Loucy (cell line): ENCODE measurements at regions not wholly inside any gene's neighbourhood (a gene's known extent, or its start where the extent isn't known, plus 50 kb on each side); places are given as distances from the start of the nearest gene placed in this dataset.

ENCODE experiments used
- H2AFZ ChIP-seq: fragments of 200-600 bp; sonication (generic); 2 replicates; pipeline ENCODE4 v1.6.0; 2016; ENCODE audit warnings: antibody characterized with exemption, mild to moderate bottlenecking, low read length, moderate library complexity
- H3F3A ChIP-seq: fragments of 200-600 bp; 2 replicates; pipeline ENCODE4 v1.6.0; 2016; ENCODE audit warnings: antibody characterized with exemption, low read depth, mild to moderate bottlenecking
- H3K27me3 ChIP-seq: fragments of 200-600 bp; sonication (generic); 2 replicates; pipeline ENCODE4 v1.6.1; 2014; ENCODE audit warnings: low read length, mild to moderate bottlenecking; ENCODE audit not compliant: insufficient read depth, poor library complexity, severe bottlenecking
- H3K36me3 ChIP-seq: fragments of 200-600 bp; sonication (generic); 2 replicates; pipeline ENCODE4 v1.6.1; 2016; ENCODE audit warnings: low read length; ENCODE audit not compliant: insufficient read depth
- H3K4me1 ChIP-seq: fragments of 200-600 bp; sonication (generic); 2 replicates; pipeline ENCODE4 v1.5.1; 2014; ENCODE audit warnings: low read length, mild to moderate bottlenecking; ENCODE audit not compliant: insufficient read depth, poor library complexity, severe bottlenecking
- H3K4me2 ChIP-seq: fragments of 200-600 bp; sonication (generic); 2 replicates; pipeline ENCODE4 v1.6.0; 2014; ENCODE audit warnings: antibody characterized with exemption, low read length, low read depth, mild to moderate bottlenecking; ENCODE audit not compliant: poor library complexity, severe bottlenecking
- H3K4me3 ChIP-seq: fragments of 200-600 bp; sonication (generic); 2 replicates; pipeline ENCODE4 v1.5.1; 2014; ENCODE audit warnings: low read length, mild to moderate bottlenecking, mixed read lengths; ENCODE audit not compliant: poor library complexity, severe bottlenecking
- H3K79me2 ChIP-seq: fragments of 200-600 bp; sonication (generic); 2 replicates; pipeline ENCODE4 v1.6.1; 2014; ENCODE audit warnings: low read length; ENCODE audit not compliant: insufficient read depth
- H3K9ac ChIP-seq: fragments of 200-600 bp; sonication (generic); 2 replicates; pipeline ENCODE4 v1.6.0; 2014; ENCODE audit warnings: mild to moderate bottlenecking, low read depth, low read length, moderate library complexity; ENCODE audit not compliant: poor library complexity, severe bottlenecking
- H3K9me2 ChIP-seq: fragments of 200-600 bp; sonication (generic); replicated peaks from 2 replicates; pipeline ENCODE4 v1.6.1; 2016; ENCODE audit warnings: low read depth, low read length, mixed read lengths
- H3K9me3 ChIP-seq: fragments of 200-600 bp; sonication (generic); 2 replicates; pipeline ENCODE4 v1.6.1; 2014; ENCODE audit warnings: mild to moderate bottlenecking, antibody characterized with exemption, low read length, low read depth; ENCODE audit not compliant: insufficient read depth
- H4K20me1 ChIP-seq: fragments of 200-600 bp; sonication (generic); 2 replicates; pipeline ENCODE4 v1.6.0; 2014; ENCODE audit warnings: antibody characterized with exemption, low read length, mild to moderate bottlenecking; ENCODE audit not compliant: insufficient read depth, poor library complexity, severe bottlenecking
- EZH2phosphoT487 ChIP-seq: fragments of 200-600 bp; IDR thresholded peaks from 2 replicates; pipeline ENCODE4 v1.6.1; 2018; ENCODE audit warnings: antibody characterized with exemption, mild to moderate bottlenecking, moderate library complexity, borderline replicate concordance
- TF ChIP-seq, protein P1 (sequence below): fragments of 200-600 bp; sonication (generic); conservative IDR thresholded peaks from 2 replicates; pipeline ENCODE4 v1.5.1; 2014; ENCODE audit warnings: mild to moderate bottlenecking, antibody characterized with exemption, low read length

DNA sequence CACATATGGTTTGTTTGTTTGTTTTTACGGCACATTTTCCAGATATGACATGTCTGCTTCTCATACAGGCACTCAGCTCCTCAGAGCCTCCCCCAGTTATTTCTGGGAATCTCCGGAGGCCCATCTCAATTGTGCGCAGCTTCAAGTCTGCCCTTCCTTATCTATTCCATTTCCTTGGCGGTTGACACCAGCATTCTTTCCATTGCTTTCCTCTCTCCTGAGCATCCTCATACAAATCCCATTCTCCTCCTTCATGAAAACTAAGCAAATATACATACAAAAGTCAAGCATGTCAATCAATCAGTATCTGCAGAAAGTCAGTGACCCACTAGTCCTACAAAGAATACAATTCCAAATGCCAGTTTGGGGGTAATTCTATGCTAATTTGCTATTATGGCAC lies 166.7 kb downstream of the SQOR start:
- TF ChIP-seq EZH2phosphoT487 = no peak
- no peaks in the 10 kb centered on the region for H3K79me2 ChIP-seq
- no peak overlapping the region for H2AFZ ChIP-seq
- no peaks in the 10 kb centered on the region for H3F3A ChIP-seq
- no peak overlapping the region for H3K4me2 ChIP-seq
- no peak overlapping the region for H3K4me3 ChIP-seq
- no peaks in the 10 kb centered on the region for H3K9me2 ChIP-seq
- no peak overlapping the region for H3K9ac ChIP-seq
- H3K36me3 ChIP-seq = no peaks in the 10 kb centered on the region
- no peaks in the 10 kb centered on the region for H4K20me1 ChIP-seq
- H3K27me3 ChIP-seq = no peaks in the 10 kb centered on the region
- no peaks in the 10 kb centered on the region for H3K4me1 ChIP-seq
- no peaks in the 10 kb centered on the region for H3K9me3 ChIP-seq

DNA sequence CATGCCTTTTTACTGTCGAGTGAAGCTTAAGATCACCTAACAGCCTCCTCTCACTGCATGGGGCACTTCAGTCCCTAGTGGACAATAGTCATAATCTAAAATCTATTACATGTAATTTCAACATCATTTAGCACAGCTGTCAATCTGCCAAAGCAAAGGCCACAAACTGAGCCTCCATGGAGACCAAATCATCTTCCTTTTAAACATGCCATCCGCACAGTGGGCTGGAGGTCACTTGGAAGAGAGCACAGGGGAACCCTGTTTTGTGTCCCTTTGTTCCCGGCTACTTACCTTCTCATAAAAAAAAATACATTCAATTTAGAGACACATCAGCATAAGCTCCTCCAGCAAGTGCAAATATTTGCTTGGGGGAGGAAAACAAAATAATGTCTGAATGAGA lies 167.3 kb downstream of the SQOR start:
- Histone ChIP-seq H3K4me1 (no peaks in the 10 kb centered on the region), H3K36me3 (no peaks in the 10 kb centered on the region), H3K9ac (no peak overlapping the region), H2AFZ (no peak overlapping the region), H3K9me3 (no peaks in the 10 kb centered on the region), H3K9me2 (no peaks in the 10 kb centered on the region), H3K4me2 (no peak overlapping the region), H4K20me1 (no peaks in the 10 kb centered on the region), H3K4me3 (no peak overlapping the region), H3K27me3 (no peaks in the 10 kb centered on the region), H3F3A (no peaks in the 10 kb centered on the region), H3K79me2 (no peaks in the 10 kb centered on the region)
- TF ChIP-seq, protein P1, sequence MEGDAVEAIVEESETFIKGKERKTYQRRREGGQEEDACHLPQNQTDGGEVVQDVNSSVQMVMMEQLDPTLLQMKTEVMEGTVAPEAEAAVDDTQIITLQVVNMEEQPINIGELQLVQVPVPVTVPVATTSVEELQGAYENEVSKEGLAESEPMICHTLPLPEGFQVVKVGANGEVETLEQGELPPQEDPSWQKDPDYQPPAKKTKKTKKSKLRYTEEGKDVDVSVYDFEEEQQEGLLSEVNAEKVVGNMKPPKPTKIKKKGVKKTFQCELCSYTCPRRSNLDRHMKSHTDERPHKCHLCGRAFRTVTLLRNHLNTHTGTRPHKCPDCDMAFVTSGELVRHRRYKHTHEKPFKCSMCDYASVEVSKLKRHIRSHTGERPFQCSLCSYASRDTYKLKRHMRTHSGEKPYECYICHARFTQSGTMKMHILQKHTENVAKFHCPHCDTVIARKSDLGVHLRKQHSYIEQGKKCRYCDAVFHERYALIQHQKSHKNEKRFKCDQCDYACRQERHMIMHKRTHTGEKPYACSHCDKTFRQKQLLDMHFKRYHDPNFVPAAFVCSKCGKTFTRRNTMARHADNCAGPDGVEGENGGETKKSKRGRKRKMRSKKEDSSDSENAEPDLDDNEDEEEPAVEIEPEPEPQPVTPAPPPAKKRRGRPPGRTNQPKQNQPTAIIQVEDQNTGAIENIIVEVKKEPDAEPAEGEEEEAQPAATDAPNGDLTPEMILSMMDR = no peak
- no peak for TF ChIP-seq EZH2phosphoT487

DNA sequence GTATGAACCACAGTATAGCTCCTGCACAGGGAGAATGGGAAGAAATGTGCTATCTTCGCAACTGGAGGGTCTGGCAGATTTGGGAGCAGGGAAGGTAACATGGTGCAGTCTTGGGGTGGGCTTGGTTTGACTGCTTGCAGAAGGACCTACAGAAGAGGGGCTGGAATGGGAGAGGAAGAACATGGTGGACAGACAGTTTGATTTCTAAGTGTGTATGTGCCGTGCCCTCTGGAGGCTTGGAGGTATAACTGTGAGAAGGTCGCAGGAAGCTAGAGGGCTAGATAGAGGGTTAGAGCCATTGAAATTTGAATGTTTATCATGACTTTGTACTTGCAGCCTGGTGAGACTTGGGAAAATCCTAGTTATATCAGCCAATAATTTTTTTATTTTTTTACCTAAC lies 169.2 kb downstream of the SQOR start:
- no peak overlapping the region for H3K9ac ChIP-seq
- H3K27me3 ChIP-seq = no peaks in the 10 kb centered on the region

DNA sequence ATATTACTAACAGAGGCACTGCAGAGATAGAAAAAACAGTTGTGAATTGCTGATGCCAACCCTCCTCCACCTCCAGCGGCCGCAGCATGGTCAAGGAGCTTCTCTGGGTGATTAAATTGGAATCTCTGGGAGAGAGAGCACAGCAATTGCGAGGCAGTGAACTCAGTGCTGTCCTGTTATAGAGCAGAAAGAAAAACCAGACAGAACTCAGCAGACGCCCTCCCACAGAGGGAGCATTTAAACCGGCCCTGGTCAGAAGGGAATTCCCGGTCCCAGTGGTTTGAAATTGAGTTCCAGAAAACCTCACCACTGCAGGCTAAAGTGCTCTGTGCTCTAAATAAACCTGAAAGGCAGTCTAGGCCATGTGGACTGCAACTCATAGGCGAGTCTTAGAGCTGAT lies 175.4 kb downstream of the SQOR start:
- Histone ChIP-seq H3K4me3 (no peak overlapping the region), H3K4me2 (no peak overlapping the region), H3K27me3 (no peaks in the 10 kb centered on the region), H4K20me1 (no peaks in the 10 kb centered on the region), H3F3A (no peaks in the 10 kb centered on the region), H3K36me3 (no peaks in the 10 kb centered on the region), H3K9me3 (no peaks in the 10 kb centered on the region), H2AFZ (no peak overlapping the region), H3K4me1 (no peaks in the 10 kb centered on the region), H3K79me2 (no peaks in the 10 kb centered on the region), H3K9me2 (no peaks in the 10 kb centered on the region), H3K9ac (no peak overlapping the region)
- TF ChIP-seq, protein P1 = no peak
- no peak for TF ChIP-seq EZH2phosphoT487

More for the DNA sequence above, 169.2 kb downstream of the SQOR start:
- Histone ChIP-seq H2AFZ (no peak overlapping the region; the same call in 1 of the 2 replicates), H3K4me2 (no peak overlapping the region), H3K9me3 (no peaks in the 10 kb centered on the region), H4K20me1 (no peaks in the 10 kb centered on the region), H3F3A (no peaks in the 10 kb centered on the region), H3K36me3 (no peaks in the 10 kb centered on the region), H3K79me2 (no peaks in the 10 kb centered on the region), H3K4me3 (no peak overlapping the region), H3K4me1 (no peaks in the 10 kb centered on the region), H3K9me2 (no peaks in the 10 kb centered on the region)
- TF ChIP-seq, protein P1 = no peak
- TF ChIP-seq EZH2phosphoT487 = no peak
